ENCODE measurements at regions not wholly inside any gene's neighbourhood (a gene's known extent, or its start where the extent isn't known, plus 50 kb on each side); places are given as distances from the start of the nearest gene placed in this dataset.

GRCh38 chr2:857081-857480 lies 93.6 kb upstream of the SNTG2 start:
- Mint-ChIP-seq H3K4me3 (no peak overlapping the region), H3K36me3 (ENCODE audit: low read depth) (no peaks in the 10 kb centered on the region), H3K27ac (no peak overlapping the region), H3K27me3 (ENCODE audit: insufficient read depth) (peaks cover 2% of the 10 kb centered on the region), H3K4me1 (no peaks in the 10 kb centered on the region), H3K9me3 (peaks cover 1% of the 10 kb centered on the region)
- H3K36me3 ChIP-seq (ENCODE audit: control insufficient read depth, insufficient read depth, low read length) = no peaks in the 10 kb centered on the region
- no peak for TF ChIP-seq CTCF (conservative IDR thresholded peaks at IDR 0.05)
- 92 to 100% methylated on average over 1 to 8 of the region's 8 CpGs for WGBS, 2 experiments (ENCODE audit: insufficient coverage in 1 of 2, insufficient read length in 1 of 2)
- H3K27me3 ChIP-seq (ENCODE audit: control insufficient read depth, insufficient read depth, low read length, poor library complexity, severe bottlenecking) = no peaks in the 10 kb centered on the region
- H3K4me3 ChIP-seq (ENCODE audit: low read length) = no peak overlapping the region
- H3K9ac ChIP-seq (ENCODE audit: extremely low read depth, low read length, poor library complexity, severe bottlenecking) = no peak overlapping the region
- H3K4me1 ChIP-seq (ENCODE audit: control insufficient read depth, insufficient read depth, low read length) = no peaks in the 10 kb centered on the region
- H3K27ac ChIP-seq (ENCODE audit: low read depth, low read length) = no peak overlapping the region
- H3K9me3 ChIP-seq (ENCODE audit: control insufficient read depth, low read length) = no peaks in the 10 kb centered on the region
- no peak for DNase-seq

- Histone ChIP-seq H3K4me3 (ENCODE audit: low read length) (no peak overlapping the region), H3K36me3 (ENCODE audit: control insufficient read depth, insufficient read depth, low read length) (no peaks in the 10 kb centered on the region), H3K4me1 (ENCODE audit: control insufficient read depth, insufficient read depth, low read length) (no peaks in the 10 kb centered on the region), H3K27ac (ENCODE audit: low read depth, low read length) (no peak overlapping the region), H3K9me3 (ENCODE audit: control insufficient read depth, low read length) (no peaks in the 10 kb centered on the region), H3K27me3 (ENCODE audit: control insufficient read depth, insufficient read depth, low read length, poor library complexity, severe bottlenecking) (no peaks in the 10 kb centered on the region), H3K9ac (ENCODE audit: extremely low read depth, low read length, poor library complexity, severe bottlenecking) (no peak overlapping the region)
- Mint-ChIP-seq H3K9me3 (peaks cover 1% of the 10 kb centered on the region), H3K4me3 (no peak overlapping the region), H3K36me3 (ENCODE audit: low read depth) (no peaks in the 10 kb centered on the region), H3K27ac (no peak overlapping the region), H3K4me1 (no peaks in the 10 kb centered on the region), H3K27me3 (ENCODE audit: insufficient read depth) (no peaks in the 10 kb centered on the region)
- WGBS, 2 experiments (ENCODE audit: insufficient coverage in 1 of 2, insufficient read length in 1 of 2) = 73 to 77% methylated on average over 5 of the region's 5 CpGs
- TF ChIP-seq CTCF (conservative IDR thresholded peaks at IDR 0.05) = no peak
- DNase-seq = no peak
Observed at GRCh38 chr2:856456-856855, 94.2 kb upstream of the SNTG2 start.

GRCh38 chr2:856041-856440 lies 94.6 kb upstream of the SNTG2 start:
- peaks cover 1% of the 10 kb centered on the region for H3K9me3 Mint-ChIP-seq

More at GRCh38 chr2:856041-856440, 94.6 kb upstream of the SNTG2 start:
- Mint-ChIP-seq H3K36me3 (ENCODE audit: low read depth) (no peaks in the 10 kb centered on the region), H3K27me3 (ENCODE audit: insufficient read depth) (no peaks in the 10 kb centered on the region), H3K4me3 (no peak overlapping the region), H3K27ac (no peak overlapping the region), H3K4me1 (no peaks in the 10 kb centered on the region)
- Histone ChIP-seq H3K9ac (ENCODE audit: extremely low read depth, low read length, poor library complexity, severe bottlenecking) (no peak overlapping the region), H3K27me3 (ENCODE audit: control insufficient read depth, insufficient read depth, low read length, poor library complexity, severe bottlenecking) (no peaks in the 10 kb centered on the region), H3K4me3 (ENCODE audit: low read length) (no peak overlapping the region), H3K9me3 (ENCODE audit: control insufficient read depth, low read length) (no peaks in the 10 kb centered on the region), H3K4me1 (ENCODE audit: control insufficient read depth, insufficient read depth, low read length) (no peaks in the 10 kb centered on the region), H3K27ac (ENCODE audit: low read depth, low read length) (no peak overlapping the region), H3K36me3 (ENCODE audit: control insufficient read depth, insufficient read depth, low read length) (no peaks in the 10 kb centered on the region)
- DNase-seq = no peak
- 80% methylated on average over 2 of the region's 2 CpGs; no CpG with 5 or more reads in 1 of the 2 experiments for WGBS, 2 experiments (ENCODE audit: insufficient coverage in 1 of 2, insufficient read length in 1 of 2)
- no peak for TF ChIP-seq CTCF (conservative IDR thresholded peaks at IDR 0.05)

Measured in endodermal cell (in vitro differentiated cells).